GM12878 (cell line): ENCODE measurements at regions not wholly inside any gene's neighbourhood (a gene's known extent, or its start where the extent isn't known, plus 50 kb on each side); places are given as distances from the start of the nearest gene placed in this dataset.

Experiments
- ATAC-seq: fragments of 200-7000 bp; cut with Tn5 transposase; 3 replicates; pipeline ENCODE4 v1.9.1; 2020; ENCODE audit warnings: mild to moderate bottlenecking, moderate library complexity
- BruUV-seq: library from RNA; stranded (reverse); fragments of 400-500 nt; replicated peaks from 2 replicates; lab custom pipeline; 2021; lab: Mats Ljungman, UMichigan
- CTCF ChIA-PET: fragments of 300-600 bp; sonication (Branson Sonifier 250); formaldehyde crosslinking; extraction: SDS; loops from one replicate; lab custom pipeline; 2021; ENCODE audit warnings: inconsistent platforms; lab: Yijun Ruan, JAX
- POLR2A ChIA-PET: fragments of 350-600 bp; formaldehyde crosslinking; extraction: SDS; loops from one replicate; lab custom pipeline; 2021; ENCODE audit warnings: inconsistent platforms; lab: Charles Lee
- RAD21 ChIA-PET: fragments of 300-600 bp; sonication (Branson Sonifier 250); formaldehyde crosslinking; loops from one replicate; lab custom pipeline; 2023; ENCODE audit warnings: antibody characterized with exemption; ENCODE audit not compliant: unreplicated experiment; lab: Charles Lee
- SMC1A ChIA-PET: fragments of 300-600 bp; sonication (Branson Sonifier 250); formaldehyde crosslinking; loops from one replicate; lab custom pipeline; 2023; ENCODE audit not compliant: unreplicated experiment, uncharacterized antibody; lab: Charles Lee
- DNase-seq: peaks from one replicate; pipeline ENCODE4 v3.0.0-alpha.2; 2011; ENCODE audit warnings: low read depth, low spot score
- FAIRE-seq: peaks from 3 replicates; lab custom pipeline; 2011; peaks lifted over from hg19 to GRCh38; lab: Jason Lieb, UNC
- H2AFZ ChIP-seq: 2 replicates; pipeline ENCODE4 v1.6.0; 2011; ENCODE audit warnings: low read depth, low read length, control low read depth; ENCODE audit not compliant: control insufficient read depth
- H3K27ac ChIP-seq: 2 replicates; pipeline ENCODE4 v1.5.1; 2011; ENCODE audit warnings: control low read depth; ENCODE audit not compliant: control insufficient read depth, insufficient read depth
- H3K27me3 ChIP-seq, 2 experiments: replicated peaks in 1 of 2; 2 replicates each; pipeline versions ENCODE4 v1.6.0 to v1.6.1; 2011; ENCODE audit warnings: low read length in 1 of 2; ENCODE audit not compliant: control insufficient read depth in 2 of 2, insufficient read depth in 2 of 2
- H3K36me3 ChIP-seq, 2 experiments: 2 replicates each; pipeline ENCODE4 v1.5.1; 2011; ENCODE audit warnings: low read length in 1 of 2; ENCODE audit not compliant: control insufficient read depth in 2 of 2, insufficient read depth in 2 of 2
- H3K4me1 ChIP-seq: 2 replicates; pipeline ENCODE4 v1.6.1; 2011; ENCODE audit warnings: mild to moderate bottlenecking, low read length, moderate library complexity, mixed read lengths; ENCODE audit not compliant: control insufficient read depth, insufficient read depth
- H3K4me2 ChIP-seq: 2 replicates; pipeline ENCODE4 v1.6.0; 2011; ENCODE audit warnings: control low read depth; ENCODE audit not compliant: control insufficient read depth, insufficient read depth
- H3K4me3 ChIP-seq: fragments of 200-600 bp; sonication (generic); 2 replicates; pipeline ENCODE4 v1.5.1; 2016
- H3K79me2 ChIP-seq: 2 replicates; pipeline ENCODE4 v1.6.0; 2011; ENCODE audit warnings: low read length; ENCODE audit not compliant: control insufficient read depth, insufficient read depth
- H3K9ac ChIP-seq: 2 replicates; pipeline ENCODE4 v1.8.0; 2011; ENCODE audit warnings: low read length, control low read depth, mixed read lengths; ENCODE audit not compliant: control insufficient read depth, insufficient read depth
- H3K9me3 ChIP-seq: replicated peaks from 3 replicates; pipeline ENCODE4 v1.5.1; 2011; ENCODE audit warnings: mild to moderate bottlenecking, low read length; ENCODE audit not compliant: control insufficient read depth, insufficient read depth
- H4K20me1 ChIP-seq: 2 replicates; pipeline ENCODE4 v1.6.0; 2011; ENCODE audit not compliant: control insufficient read depth, insufficient read depth
- BMI1 ChIP-seq: fragments of 450-650 bp; IDR thresholded peaks from 2 replicates; pipeline ENCODE4 v1.6.1; 2016; ENCODE audit warnings: mild to moderate bottlenecking, moderate library complexity, borderline replicate concordance
- CEBPB ChIP-seq, 2 experiments: fragments of 150-350 bp in 1 of 2; IDR thresholded peaks; 2 replicates each; pipeline ENCODE4 v1.6.1; 2012 to 2014; ENCODE audit warnings: low read depth in 2 of 2, low read length in 2 of 2, borderline replicate concordance in 1 of 2, inconsistent platforms in 1 of 2
- CHD2 ChIP-seq: IDR thresholded peaks from 2 replicates; pipeline ENCODE4 v1.6.1; 2011; ENCODE audit warnings: low read depth, low read length, improper control_type of control experiment, borderline replicate concordance
- GABPA ChIP-seq: IDR thresholded peaks from 2 replicates; pipeline ENCODE4 v1.6.1; 2014; ENCODE audit warnings: antibody characterized with exemption, low read depth, mild to moderate bottlenecking, inconsistent platforms
- HCFC1 ChIP-seq: fragments of 150-350 bp; IDR thresholded peaks from 2 replicates; pipeline ENCODE4 v1.6.1; 2014; ENCODE audit warnings: low read length
- HDAC2 ChIP-seq: fragments of 200-600 bp; sonication (generic); IDR thresholded peaks from 2 replicates; pipeline ENCODE4 v1.6.1; 2017
- MLLT1 ChIP-seq: fragments of 450-650 bp; IDR thresholded peaks from 2 replicates; pipeline ENCODE4 v1.6.1; 2016; ENCODE audit warnings: mild to moderate bottlenecking
- NBN ChIP-seq: fragments of 450-650 bp; IDR thresholded peaks from 2 replicates; pipeline ENCODE4 v1.6.1; 2016
- NFYA ChIP-seq: IDR thresholded peaks from 2 replicates; pipeline ENCODE4 v1.6.1; 2011; ENCODE audit warnings: low read depth, mild to moderate bottlenecking, low read length, improper control_type of control experiment, borderline replicate concordance
- POLR2AphosphoS5 ChIP-seq: IDR thresholded peaks from 2 replicates; pipeline ENCODE4 v1.6.1; 2011; ENCODE audit warnings: mild to moderate bottlenecking, low read length, inconsistent platforms
- SUZ12 ChIP-seq: fragments of 200-600 bp; sonication (generic); IDR thresholded peaks from one replicate; pipeline ENCODE4 v1.6.1; 2018; ENCODE audit warnings: antibody characterized with exemption, mild to moderate bottlenecking; ENCODE audit not compliant: unreplicated experiment
- ZSCAN29 ChIP-seq: fragments of 450-650 bp; IDR thresholded peaks from 2 replicates; pipeline ENCODE4 v1.6.1; 2017; ENCODE audit warnings: mild to moderate bottlenecking, moderate library complexity
- ZZZ3 ChIP-seq: IDR thresholded peaks from 2 replicates; pipeline ENCODE4 v1.6.1; 2011; ENCODE audit warnings: low read depth; ENCODE audit not compliant: control insufficient read depth, insufficient read length
- WGBS: methylation state at CpG from one replicate; pipeline ENCODE4 v1.1.6; 2016; ENCODE audit warnings: low lambda C conversion rate; ENCODE audit not compliant: insufficient replicate concordance, insufficient coverage; ENCODE audit errors: missing lambda C conversion rate; 5-methylcytosine and 5-hydroxymethylcytosine counted together
- in situ Hi-C: fragments of 300-500 bp; cut with MboI; formaldehyde crosslinking; loops from 9 replicates; pipeline ENCODE4 v1.14.3; 2018; ENCODE audit warnings: mixed read lengths
- intact Hi-C: fragments of 100-400 bp; cut with micrococcal nuclease; formaldehyde crosslinking; loops from one replicate; pipeline ENCODE4 v1.14.2; 2022; ENCODE audit not compliant: unreplicated experiment
- TF ChIP-seq, protein P1 (sequence below): fragments of 450-650 bp; IDR thresholded peaks from 2 replicates; pipeline ENCODE4 v1.6.1; 2017; ENCODE audit warnings: mild to moderate bottlenecking, moderate library complexity
- TF ChIP-seq, protein P2 (sequence below): IDR thresholded peaks from 2 replicates; pipeline ENCODE4 v1.6.1; 2011; ENCODE audit warnings: mild to moderate bottlenecking, low read depth, low read length, moderate library complexity; ENCODE audit not compliant: insufficient replicate concordance

DNA sequence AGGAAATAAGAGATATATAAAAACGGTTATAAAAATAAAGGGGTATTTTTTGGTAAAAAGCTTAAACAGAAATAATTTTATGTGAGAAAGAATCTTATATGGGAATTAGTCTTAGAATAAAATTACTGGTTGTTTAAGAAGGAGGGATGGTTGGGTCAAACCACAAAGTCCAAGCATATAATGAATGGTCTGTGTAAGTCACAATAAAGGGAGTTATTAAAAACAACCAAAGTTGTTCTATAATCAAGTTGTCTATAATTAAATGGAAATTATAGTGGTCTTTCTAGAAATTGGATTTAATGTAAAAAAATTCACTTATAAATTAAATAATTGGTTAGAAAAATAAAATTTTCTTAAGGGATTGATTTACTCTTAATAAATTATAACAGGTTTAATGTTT, 304.8 kb downstream of the POM121L12 start:
- BruUV-seq: no TSS peak
- ChIA-PET RAD21 (no interaction called here), CTCF (interaction anchor here (2.3 kb wide), 1 partner anchor 10 kb away, joined by 6 read pairs; no protein-coding TSS in a partner anchor), SMC1A (interaction anchor here (0.6 kb wide), 1 partner anchor 24 kb away, joined by 3 read pairs; no protein-coding TSS in a partner anchor), POLR2A (no interaction called here)
- no peaks in the 10 kb centered on the region for H3K27me3 ChIP-seq
- 0% methylated on average over 1 of the region's 1 CpG for WGBS
- intact Hi-C loops: no loop called here
- no peak overlapping the region for H3K4me3 ChIP-seq
- no peaks in the 10 kb centered on the region for H3K79me2 ChIP-seq
- FAIRE-seq (no peak), DNase-seq (no peak), ATAC-seq (no peak)
- H3K4me2 ChIP-seq: no peak overlapping the region
- H3K36me3 ChIP-seq: no peaks in the 10 kb centered on the region
- H3K9ac ChIP-seq: no peak overlapping the region
- H2AFZ ChIP-seq: no peak overlapping the region
- no peaks in the 10 kb centered on the region for H3K9me3 ChIP-seq
- no peaks in the 10 kb centered on the region for H3K4me1 ChIP-seq
- no peak overlapping the region for H3K27ac ChIP-seq
- no peaks in the 10 kb centered on the region for H4K20me1 ChIP-seq
- in situ Hi-C loops: no loop called here
- TF ChIP-seq, protein P1, sequence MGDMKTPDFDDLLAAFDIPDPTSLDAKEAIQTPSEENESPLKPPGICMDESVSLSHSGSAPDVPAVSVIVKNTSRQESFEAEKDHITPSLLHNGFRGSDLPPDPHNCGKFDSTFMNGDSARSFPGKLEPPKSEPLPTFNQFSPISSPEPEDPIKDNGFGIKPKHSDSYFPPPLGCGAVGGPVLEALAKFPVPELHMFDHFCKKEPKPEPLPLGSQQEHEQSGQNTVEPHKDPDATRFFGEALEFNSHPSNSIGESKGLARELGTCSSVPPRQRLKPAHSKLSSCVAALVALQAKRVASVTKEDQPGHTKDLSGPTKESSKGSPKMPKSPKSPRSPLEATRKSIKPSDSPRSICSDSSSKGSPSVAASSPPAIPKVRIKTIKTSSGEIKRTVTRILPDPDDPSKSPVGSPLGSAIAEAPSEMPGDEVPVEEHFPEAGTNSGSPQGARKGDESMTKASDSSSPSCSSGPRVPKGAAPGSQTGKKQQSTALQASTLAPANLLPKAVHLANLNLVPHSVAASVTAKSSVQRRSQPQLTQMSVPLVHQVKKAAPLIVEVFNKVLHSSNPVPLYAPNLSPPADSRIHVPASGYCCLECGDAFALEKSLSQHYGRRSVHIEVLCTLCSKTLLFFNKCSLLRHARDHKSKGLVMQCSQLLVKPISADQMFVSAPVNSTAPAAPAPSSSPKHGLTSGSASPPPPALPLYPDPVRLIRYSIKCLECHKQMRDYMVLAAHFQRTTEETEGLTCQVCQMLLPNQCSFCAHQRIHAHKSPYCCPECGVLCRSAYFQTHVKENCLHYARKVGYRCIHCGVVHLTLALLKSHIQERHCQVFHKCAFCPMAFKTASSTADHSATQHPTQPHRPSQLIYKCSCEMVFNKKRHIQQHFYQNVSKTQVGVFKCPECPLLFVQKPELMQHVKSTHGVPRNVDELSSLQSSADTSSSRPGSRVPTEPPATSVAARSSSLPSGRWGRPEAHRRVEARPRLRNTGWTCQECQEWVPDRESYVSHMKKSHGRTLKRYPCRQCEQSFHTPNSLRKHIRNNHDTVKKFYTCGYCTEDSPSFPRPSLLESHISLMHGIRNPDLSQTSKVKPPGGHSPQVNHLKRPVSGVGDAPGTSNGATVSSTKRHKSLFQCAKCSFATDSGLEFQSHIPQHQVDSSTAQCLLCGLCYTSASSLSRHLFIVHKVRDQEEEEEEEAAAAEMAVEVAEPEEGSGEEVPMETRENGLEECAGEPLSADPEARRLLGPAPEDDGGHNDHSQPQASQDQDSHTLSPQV: no peak
- TF ChIP-seq NFYA (no peak), CHD2 (no peak), CEBPB (IDR thresholded peaks at IDR 0.05; ENCODE audit: borderline replicate concordance in 1 of 2, low read depth in 2 of 2, low read length in 2 of 2) (no peak), BMI1 (no peak), GABPA (no peak), NBN (no peak), HCFC1 (no peak), MLLT1 (no peak), SUZ12 (no peak), POLR2AphosphoS5 (no peak), ZSCAN29 (no peak), HDAC2 (no peak), ZZZ3 (no peak)
- TF ChIP-seq, protein P2, sequence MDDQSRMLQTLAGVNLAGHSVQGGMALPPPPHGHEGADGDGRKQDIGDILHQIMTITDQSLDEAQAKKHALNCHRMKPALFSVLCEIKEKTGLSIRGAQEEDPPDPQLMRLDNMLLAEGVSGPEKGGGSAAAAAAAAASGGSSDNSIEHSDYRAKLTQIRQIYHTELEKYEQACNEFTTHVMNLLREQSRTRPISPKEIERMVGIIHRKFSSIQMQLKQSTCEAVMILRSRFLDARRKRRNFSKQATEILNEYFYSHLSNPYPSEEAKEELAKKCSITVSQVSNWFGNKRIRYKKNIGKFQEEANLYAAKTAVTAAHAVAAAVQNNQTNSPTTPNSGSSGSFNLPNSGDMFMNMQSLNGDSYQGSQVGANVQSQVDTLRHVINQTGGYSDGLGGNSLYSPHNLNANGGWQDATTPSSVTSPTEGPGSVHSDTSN: no peak
